Activated naive CD4-positive, alpha-beta T cell treated with anti-CD3 and anti-CD28 coated beads, Interleukin-2, amount 50 U/mL, for 24 hours (primary cell): ENCODE measurements at regions not wholly inside any gene's neighbourhood (a gene's known extent, or its start where the extent isn't known, plus 50 kb on each side); places are given as distances from the start of the nearest gene placed in this dataset.
A peak's percentile ranks its signal among the peaks of the same experiment; 100 is the strongest.

Source experiments
- H3K27ac Mint-ChIP-seq: one replicate; pipeline ENCODE4 v1.8.0; 2021; ENCODE audit warnings: mild to moderate bottlenecking, mixed read lengths
- H3K27me3 Mint-ChIP-seq: one replicate; pipeline ENCODE4 v1.8.0; 2021; ENCODE audit warnings: mixed read lengths
- H3K36me3 Mint-ChIP-seq: one replicate; pipeline ENCODE4 v1.8.0; 2021; ENCODE audit warnings: mixed read lengths
- H3K4me1 Mint-ChIP-seq: one replicate; pipeline ENCODE4 v1.8.0; 2021; ENCODE audit warnings: mixed read lengths
- H3K4me3 Mint-ChIP-seq: one replicate; pipeline ENCODE4 v1.8.0; 2021; ENCODE audit warnings: mild to moderate bottlenecking, mixed read lengths
- H3K9me3 Mint-ChIP-seq: one replicate; pipeline ENCODE4 v1.8.0; 2021; ENCODE audit warnings: mixed read lengths

DNA sequence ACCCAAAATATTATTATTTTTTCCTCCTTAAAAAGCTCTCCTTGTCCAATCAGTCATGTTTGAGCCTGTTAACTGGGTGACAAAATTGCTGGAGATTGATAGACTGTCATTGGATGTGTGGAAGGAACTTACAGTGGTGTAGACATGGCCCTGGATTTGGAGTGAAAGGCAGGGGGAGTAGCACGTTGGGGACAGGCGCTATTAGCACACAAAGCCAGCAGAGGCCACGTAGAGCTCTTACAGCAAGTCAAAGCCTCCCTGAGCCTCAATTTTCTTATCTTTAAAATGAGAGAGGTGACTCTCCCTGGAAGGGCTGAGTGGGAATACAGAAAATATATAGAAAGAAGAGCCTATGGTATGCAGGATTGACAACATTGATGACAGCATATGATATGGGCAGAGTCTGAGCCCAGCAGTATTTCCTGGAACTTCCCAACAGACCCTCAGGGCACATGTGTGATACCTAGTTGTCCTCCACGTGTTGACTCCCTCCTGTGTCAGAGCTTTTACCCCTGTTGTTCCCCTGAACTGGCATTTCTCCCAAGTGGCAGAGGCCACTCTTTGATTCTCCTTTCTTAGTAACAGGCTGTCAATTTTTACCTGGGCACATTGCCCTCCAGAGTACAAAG, 504.9 kb downstream of the VRK1 start:
- no peak overlapping the region for H3K4me3 Mint-ChIP-seq
- H3K27ac Mint-ChIP-seq = no peak overlapping the region
- H3K4me1 Mint-ChIP-seq = peaks cover 30% of the 10 kb centered on the region
- H3K27me3 Mint-ChIP-seq = no peaks in the 10 kb centered on the region
- no peaks in the 10 kb centered on the region for H3K9me3 Mint-ChIP-seq
- no peaks in the 10 kb centered on the region for H3K36me3 Mint-ChIP-seq

DNA sequence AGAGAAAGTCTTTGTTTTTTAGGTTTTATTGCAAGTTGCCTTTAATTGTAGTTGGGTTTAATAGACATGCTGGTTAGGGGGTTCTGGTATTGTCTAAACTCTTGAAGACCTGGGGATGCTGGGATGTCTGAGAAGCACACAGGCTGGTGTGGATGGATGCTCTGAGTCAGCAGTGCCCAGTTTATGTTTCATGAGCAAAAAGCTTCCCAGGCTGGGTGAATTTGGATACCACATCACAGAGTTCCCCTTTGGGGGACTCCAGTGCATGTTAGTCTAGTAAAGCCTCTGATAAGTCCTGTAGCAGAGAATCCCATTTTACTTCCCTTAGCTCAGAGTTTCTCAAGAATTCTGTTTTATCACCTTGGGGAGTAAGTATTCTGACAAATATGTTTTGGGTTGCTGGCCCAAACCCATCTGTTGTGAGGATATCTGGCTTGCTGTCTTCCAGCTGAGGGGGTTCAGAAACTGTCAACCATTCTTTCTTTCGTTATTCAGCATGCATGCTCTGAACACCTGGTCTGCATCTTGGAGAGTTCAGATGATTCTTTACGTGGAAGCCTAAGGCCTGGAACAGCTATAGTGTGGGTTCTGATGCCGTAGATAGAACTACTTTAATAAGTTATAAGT, 509.1 kb downstream of the VRK1 start:
- H3K4me3 Mint-ChIP-seq = no peak overlapping the region

DNA sequence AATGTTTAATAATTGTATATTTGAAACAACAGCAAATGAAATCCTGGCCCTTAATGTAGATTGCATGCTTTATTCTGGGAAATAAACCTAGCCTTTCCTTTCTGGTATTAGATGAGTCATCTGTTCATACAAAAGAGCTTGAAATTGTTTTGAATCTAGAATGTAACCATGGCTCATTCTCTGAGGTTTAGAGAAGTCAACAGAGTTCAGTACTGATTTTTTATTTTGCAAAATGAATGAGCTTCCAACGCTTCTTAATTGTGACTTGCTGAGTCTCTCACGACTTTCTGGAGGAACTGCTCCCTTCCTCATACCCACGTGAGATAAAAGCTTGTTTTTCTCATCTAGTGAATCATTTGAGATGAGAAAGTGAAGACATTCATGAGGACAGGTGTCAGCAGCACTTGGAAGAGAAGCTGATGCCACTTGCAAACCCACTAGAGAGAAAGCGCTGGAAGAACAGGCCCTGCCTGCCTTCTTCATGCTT, 509.6 kb downstream of the VRK1 start:
- H3K27ac Mint-ChIP-seq = peak overlapping the region; percentile 96
- peaks cover 45% of the 10 kb centered on the region for H3K4me1 Mint-ChIP-seq
- no peaks in the 10 kb centered on the region for H3K9me3 Mint-ChIP-seq
- H3K36me3 Mint-ChIP-seq = no peaks in the 10 kb centered on the region
- peak overlapping the region; percentile 68 for H3K4me3 Mint-ChIP-seq
- H3K27me3 Mint-ChIP-seq = no peaks in the 10 kb centered on the region

More for the DNA sequence above, 509.1 kb downstream of the VRK1 start:
- Mint-ChIP-seq H3K4me1 (peaks cover 39% of the 10 kb centered on the region), H3K27me3 (no peaks in the 10 kb centered on the region), H3K27ac (peak overlapping the region; percentile 96), H3K9me3 (no peaks in the 10 kb centered on the region), H3K36me3 (no peaks in the 10 kb centered on the region)

DNA sequence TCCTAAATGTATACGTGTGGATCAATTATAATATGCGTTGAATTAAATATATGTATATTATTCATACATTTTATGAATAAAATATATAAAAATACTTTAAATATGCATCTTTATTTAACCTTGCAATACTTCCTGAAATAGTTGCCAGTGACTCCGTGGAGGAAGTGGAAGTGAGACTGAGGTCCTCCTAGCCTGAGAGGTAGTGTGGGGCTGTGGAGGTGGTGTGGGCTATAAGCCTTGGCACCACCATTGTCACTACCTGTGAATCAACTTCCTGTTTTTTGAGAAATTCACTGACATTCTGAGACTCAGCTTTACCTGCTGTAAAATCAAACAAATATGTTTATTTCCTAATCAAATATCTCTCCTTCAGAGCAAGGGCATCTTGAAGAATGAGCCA, 514.2 kb downstream of the VRK1 start:
- peak overlapping the region; percentile 35 for H3K27ac Mint-ChIP-seq
- no peaks in the 10 kb centered on the region for H3K9me3 Mint-ChIP-seq
- no peaks in the 10 kb centered on the region for H3K27me3 Mint-ChIP-seq
- H3K4me1 Mint-ChIP-seq = peaks cover 42% of the 10 kb centered on the region
- H3K4me3 Mint-ChIP-seq = no peak overlapping the region
- no peaks in the 10 kb centered on the region for H3K36me3 Mint-ChIP-seq

- H3K27me3 Mint-ChIP-seq = no peaks in the 10 kb centered on the region
- no peaks in the 10 kb centered on the region for H3K36me3 Mint-ChIP-seq
- no peak overlapping the region for H3K27ac Mint-ChIP-seq
- H3K4me3 Mint-ChIP-seq = no peak overlapping the region
- H3K9me3 Mint-ChIP-seq = no peaks in the 10 kb centered on the region
- peaks cover 28% of the 10 kb centered on the region for H3K4me1 Mint-ChIP-seq
Measured at GRCh38 chr14:97312910-97313309, 515.7 kb downstream of the VRK1 start.

DNA sequence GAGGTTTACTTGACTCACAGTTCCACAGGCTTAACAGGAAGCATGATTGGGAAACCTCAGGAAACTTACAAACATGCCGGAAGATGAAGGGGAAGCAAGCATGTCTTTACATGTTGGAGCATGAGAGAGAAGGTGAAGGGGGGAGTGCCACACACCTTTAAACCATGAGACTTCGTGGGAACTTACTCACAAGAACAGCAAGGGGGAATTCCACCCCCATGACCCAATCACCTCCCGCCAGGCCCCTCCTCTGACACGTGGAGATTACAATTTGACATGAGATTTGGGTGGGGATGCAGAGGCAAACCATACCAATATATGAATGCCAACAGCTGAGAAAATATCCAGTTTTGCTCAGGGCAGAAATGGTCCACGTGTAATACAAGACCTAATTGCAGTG, 518.6 kb downstream of the VRK1 start:
- H3K27ac Mint-ChIP-seq = no peak overlapping the region
- H3K9me3 Mint-ChIP-seq = no peaks in the 10 kb centered on the region
- no peaks in the 10 kb centered on the region for H3K27me3 Mint-ChIP-seq

GRCh38 chr14:97318380-97318779, 521.2 kb downstream of the VRK1 start:
- no peaks in the 10 kb centered on the region for H3K9me3 Mint-ChIP-seq
- H3K27me3 Mint-ChIP-seq = no peaks in the 10 kb centered on the region
- no peak overlapping the region for H3K4me3 Mint-ChIP-seq
- H3K36me3 Mint-ChIP-seq = peaks cover 2% of the 10 kb centered on the region
- no peak overlapping the region for H3K27ac Mint-ChIP-seq
- H3K4me1 Mint-ChIP-seq = no peaks in the 10 kb centered on the region

More for the DNA sequence above, 518.6 kb downstream of the VRK1 start:
- peaks cover 2% of the 10 kb centered on the region for H3K36me3 Mint-ChIP-seq
- no peak overlapping the region for H3K4me3 Mint-ChIP-seq
- peaks cover 16% of the 10 kb centered on the region for H3K4me1 Mint-ChIP-seq

GRCh38 chr14:97319691-97320090, 522.5 kb downstream of the VRK1 start:
- Mint-ChIP-seq H3K4me1 (no peaks in the 10 kb centered on the region), H3K9me3 (no peaks in the 10 kb centered on the region), H3K4me3 (no peak overlapping the region), H3K27ac (no peak overlapping the region), H3K27me3 (no peaks in the 10 kb centered on the region), H3K36me3 (peaks cover 2% of the 10 kb centered on the region)

GRCh38 chr14:97328743-97329142, 531.6 kb downstream of the VRK1 start:
- H3K9me3 Mint-ChIP-seq = no peaks in the 10 kb centered on the region

GRCh38 chr14:97329701-97330100, 532.5 kb downstream of the VRK1 start:
- Mint-ChIP-seq H3K4me1 (peaks cover 27% of the 10 kb centered on the region), H3K9me3 (no peaks in the 10 kb centered on the region), H3K27ac (no peak overlapping the region), H3K36me3 (no peaks in the 10 kb centered on the region), H3K4me3 (no peak overlapping the region), H3K27me3 (no peaks in the 10 kb centered on the region)

More at GRCh38 chr14:97328743-97329142, 531.6 kb downstream of the VRK1 start:
- H3K36me3 Mint-ChIP-seq = no peaks in the 10 kb centered on the region
- no peaks in the 10 kb centered on the region for H3K27me3 Mint-ChIP-seq
- H3K4me3 Mint-ChIP-seq = no peak overlapping the region
- H3K27ac Mint-ChIP-seq = peak overlapping the region; percentile 17
- peaks cover 27% of the 10 kb centered on the region for H3K4me1 Mint-ChIP-seq

GRCh38 chr14:97331058-97331457, 533.9 kb downstream of the VRK1 start:
- no peaks in the 10 kb centered on the region for H3K36me3 Mint-ChIP-seq
- no peak overlapping the region for H3K4me3 Mint-ChIP-seq
- H3K27me3 Mint-ChIP-seq = no peaks in the 10 kb centered on the region
- peaks cover 34% of the 10 kb centered on the region for H3K4me1 Mint-ChIP-seq
- peak overlapping the region; percentile 14 for H3K27ac Mint-ChIP-seq
- no peaks in the 10 kb centered on the region for H3K9me3 Mint-ChIP-seq

DNA sequence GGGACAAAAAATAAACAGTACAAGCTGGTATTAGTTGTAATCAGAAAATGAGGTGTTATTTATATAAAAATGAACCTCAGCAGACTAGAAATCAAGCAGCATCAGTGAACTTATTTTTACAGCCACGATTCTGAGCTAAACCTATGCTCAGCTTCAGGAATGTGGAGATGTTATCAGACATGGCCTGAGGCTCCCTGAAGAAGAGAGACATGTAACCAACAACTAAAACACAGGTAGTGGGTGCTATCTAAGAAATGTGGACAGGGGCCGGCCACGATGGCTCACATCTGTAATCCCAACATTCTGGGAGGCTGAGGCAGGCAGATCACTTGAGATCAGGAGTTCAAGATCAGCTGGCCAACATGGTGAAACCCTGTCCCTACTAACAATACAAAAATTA, 534.3 kb downstream of the VRK1 start:
- no peaks in the 10 kb centered on the region for H3K36me3 Mint-ChIP-seq
- H3K27ac Mint-ChIP-seq = peak overlapping the region; percentile 43
- H3K27me3 Mint-ChIP-seq = no peaks in the 10 kb centered on the region
- no peak overlapping the region for H3K4me3 Mint-ChIP-seq
- H3K4me1 Mint-ChIP-seq = peaks cover 37% of the 10 kb centered on the region
- H3K9me3 Mint-ChIP-seq = no peaks in the 10 kb centered on the region

DNA sequence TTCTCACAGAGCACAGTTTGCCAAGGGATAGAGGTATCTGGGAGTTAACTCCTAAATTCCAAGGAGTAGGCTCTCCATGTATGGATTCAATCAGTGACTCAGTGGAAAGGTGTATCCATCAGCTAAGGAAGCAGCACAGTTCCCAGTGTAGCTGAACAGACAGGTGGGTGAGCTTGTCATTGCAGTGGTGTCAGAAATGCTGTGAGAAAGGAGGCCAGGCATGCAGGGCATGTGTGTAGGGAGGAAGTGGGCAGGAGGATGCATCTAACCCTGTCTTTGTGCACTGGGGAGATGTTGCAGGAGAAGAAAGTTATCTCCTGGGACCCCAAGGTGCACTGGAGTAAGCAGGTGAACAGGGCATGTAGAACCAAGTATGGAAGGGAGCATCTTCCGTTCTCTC, 539.0 kb downstream of the VRK1 start:
- Mint-ChIP-seq H3K4me3 (no peak overlapping the region), H3K4me1 (peaks cover 28% of the 10 kb centered on the region), H3K27ac (peak overlapping the region; percentile 42), H3K36me3 (peaks cover 5% of the 10 kb centered on the region), H3K9me3 (peaks cover 6% of the 10 kb centered on the region), H3K27me3 (no peaks in the 10 kb centered on the region)

DNA sequence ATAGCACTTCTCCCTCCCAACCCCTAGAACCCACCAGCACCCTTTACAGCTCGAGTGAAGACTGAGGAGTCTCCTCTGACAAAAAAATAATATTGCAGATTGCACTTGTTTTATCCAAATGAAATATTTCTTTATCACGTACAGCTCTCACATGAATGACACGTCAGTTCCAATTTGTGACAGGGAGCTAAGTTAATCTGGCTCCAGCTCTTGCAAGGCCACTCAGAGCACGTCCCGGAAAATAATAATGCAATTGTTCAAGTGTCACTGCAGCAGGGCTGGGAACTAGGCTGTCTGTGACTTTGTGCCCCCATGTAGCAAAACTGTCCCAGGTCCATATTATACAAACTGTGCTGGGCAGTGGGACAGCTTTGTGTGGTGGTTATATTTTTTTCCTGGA, 539.6 kb downstream of the VRK1 start:
- H3K4me1 Mint-ChIP-seq = peaks cover 22% of the 10 kb centered on the region
- no peaks in the 10 kb centered on the region for H3K27me3 Mint-ChIP-seq
- H3K9me3 Mint-ChIP-seq = peaks cover 6% of the 10 kb centered on the region
- H3K36me3 Mint-ChIP-seq = peaks cover 5% of the 10 kb centered on the region
- H3K27ac Mint-ChIP-seq = no peak overlapping the region
- no peak overlapping the region for H3K4me3 Mint-ChIP-seq

DNA sequence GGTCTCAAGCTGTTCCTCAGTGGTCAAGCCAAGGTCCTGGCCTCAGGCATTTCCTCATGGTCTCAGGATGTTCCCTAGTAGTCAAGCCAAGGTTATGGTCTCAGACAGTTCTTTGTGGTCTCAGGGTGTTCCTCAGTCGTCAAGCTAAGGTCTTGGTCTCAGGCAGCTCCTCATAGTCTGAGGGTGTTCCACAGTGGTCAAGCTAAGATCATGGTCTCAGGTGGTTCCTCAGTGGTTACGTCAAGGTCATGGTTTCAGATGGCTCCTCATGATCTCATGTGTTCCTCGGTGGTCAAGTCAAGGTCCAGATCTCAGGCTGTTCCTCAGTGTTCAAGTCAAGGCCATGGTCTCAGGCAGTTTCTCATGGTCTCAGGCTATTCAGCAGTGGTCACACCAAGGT, 540.1 kb downstream of the VRK1 start:
- Mint-ChIP-seq H3K27me3 (no peaks in the 10 kb centered on the region), H3K9me3 (peaks cover 6% of the 10 kb centered on the region), H3K36me3 (peaks cover 5% of the 10 kb centered on the region), H3K4me1 (peaks cover 17% of the 10 kb centered on the region), H3K4me3 (no peak overlapping the region), H3K27ac (no peak overlapping the region)

DNA sequence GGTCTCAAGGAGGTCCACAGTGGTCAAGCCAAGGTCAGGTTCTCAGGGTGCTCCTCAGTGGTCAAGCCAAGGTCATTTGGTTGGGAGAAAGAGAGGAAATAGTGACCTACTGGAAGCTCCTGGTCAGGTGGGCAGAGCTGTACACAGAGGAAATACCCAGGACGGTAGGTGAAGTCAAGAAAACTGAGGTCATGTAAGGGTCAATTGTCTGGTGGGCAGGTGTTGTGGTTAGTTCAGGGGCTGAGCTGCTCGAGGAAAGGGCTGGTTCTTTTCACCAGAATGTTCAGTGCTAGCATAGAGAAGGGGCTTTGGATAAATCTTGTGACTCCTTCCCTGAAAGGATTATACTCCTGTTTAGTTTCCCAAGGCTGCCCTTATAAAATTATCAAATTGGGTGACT, 540.5 kb downstream of the VRK1 start:
- H3K9me3 Mint-ChIP-seq = peaks cover 6% of the 10 kb centered on the region
- H3K4me1 Mint-ChIP-seq = peaks cover 13% of the 10 kb centered on the region
- H3K4me3 Mint-ChIP-seq = no peak overlapping the region
- no peaks in the 10 kb centered on the region for H3K27me3 Mint-ChIP-seq
- peaks cover 5% of the 10 kb centered on the region for H3K36me3 Mint-ChIP-seq
- no peak overlapping the region for H3K27ac Mint-ChIP-seq
